A673 (cell line): ENCODE measurements at regions not wholly inside any gene's neighbourhood (a gene's known extent, or its start where the extent isn't known, plus 50 kb on each side); places are given as distances from the start of the nearest gene placed in this dataset.

Experiments
- BruUV-seq: library from RNA; stranded (reverse); fragments of 400-500 nt; replicated peaks from 2 replicates; lab custom pipeline; 2021; lab: Mats Ljungman, UMichigan
- CTCF ChIA-PET: fragments of 300-600 bp; sonication (Branson Sonifier 250); formaldehyde crosslinking; loops from one replicate; lab custom pipeline; 2022; ENCODE audit warnings: antibody characterized with exemption; lab: Charles Lee
- POLR2A ChIA-PET: fragments of 300-600 bp; sonication (Branson Sonifier 250); formaldehyde crosslinking; loops from one replicate; lab custom pipeline; 2022; ENCODE audit warnings: antibody characterized with exemption; ENCODE audit not compliant: low non-redundant PET; lab: Charles Lee
- DNase-seq: peaks from one replicate; pipeline ENCODE4 v3.0.0-alpha.2; 2015; ENCODE audit warnings: low spot score
- H3K27ac ChIP-seq: fragments of 200-600 bp; sonication (generic); 2 replicates; pipeline ENCODE4 v1.5.1; 2016; ENCODE audit warnings: mixed run types, low read depth, mild to moderate bottlenecking, mixed read lengths, antibody characterized with exemption, low read length; ENCODE audit not compliant: poor library complexity, severe bottlenecking
- H3K27me3 ChIP-seq: fragments of 200-600 bp; sonication (generic); replicated peaks from 2 replicates; pipeline ENCODE4 v1.6.1; 2017; ENCODE audit warnings: mixed run types, low read depth, mild to moderate bottlenecking, mixed read lengths, antibody characterized with exemption, low read length; ENCODE audit not compliant: insufficient read depth, poor library complexity
- H3K36me3 ChIP-seq: fragments of 200-600 bp; sonication (generic); 2 replicates; pipeline ENCODE4 v1.6.1; 2016; ENCODE audit warnings: mixed run types, mild to moderate bottlenecking, mixed read lengths, antibody characterized with exemption, low read length; ENCODE audit not compliant: insufficient read depth, poor library complexity, severe bottlenecking
- H3K4me1 ChIP-seq: fragments of 200-600 bp; sonication (generic); 2 replicates; pipeline ENCODE4 v1.6.1; 2017; ENCODE audit warnings: mixed run types, mild to moderate bottlenecking, mixed read lengths, antibody characterized with exemption, low read length; ENCODE audit not compliant: insufficient read depth, poor library complexity, severe bottlenecking
- H3K4me3 ChIP-seq: fragments of 200-600 bp; sonication (generic); 2 replicates; pipeline ENCODE4 v1.5.1; 2016; ENCODE audit warnings: low read depth, mixed run types, mild to moderate bottlenecking, mixed read lengths, low read length; ENCODE audit not compliant: poor library complexity, severe bottlenecking
- H3K9me3 ChIP-seq: fragments of 200-600 bp; sonication (generic); 2 replicates; pipeline ENCODE4 v1.6.1; 2016; ENCODE audit warnings: mixed run types, low read depth, mild to moderate bottlenecking, mixed read lengths, antibody characterized with exemption, low read length; ENCODE audit not compliant: poor library complexity, severe bottlenecking
- EZH2 ChIP-seq: fragments of 200-600 bp; sonication (generic); IDR thresholded peaks from 2 replicates; pipeline ENCODE4 v1.6.1; 2017; ENCODE audit warnings: borderline replicate concordance, low read depth, mild to moderate bottlenecking, mixed read lengths, antibody characterized with exemption, low read length; ENCODE audit not compliant: poor library complexity, severe bottlenecking
- intact Hi-C: fragments of 100-400 bp; cut with micrococcal nuclease; formaldehyde crosslinking; loops from one replicate; pipeline ENCODE4 v1.10.0; 2022; ENCODE audit not compliant: unreplicated experiment
- TF ChIP-seq, protein P1 (sequence below): fragments of 300-800, 200-600 bp; sonication (generic); conservative IDR thresholded peaks from 2 replicates; pipeline ENCODE4 v1.5.1; 2017; ENCODE audit warnings: low read depth, mild to moderate bottlenecking, antibody characterized with exemption, low read length, moderate library complexity, mixed read lengths

DNA sequence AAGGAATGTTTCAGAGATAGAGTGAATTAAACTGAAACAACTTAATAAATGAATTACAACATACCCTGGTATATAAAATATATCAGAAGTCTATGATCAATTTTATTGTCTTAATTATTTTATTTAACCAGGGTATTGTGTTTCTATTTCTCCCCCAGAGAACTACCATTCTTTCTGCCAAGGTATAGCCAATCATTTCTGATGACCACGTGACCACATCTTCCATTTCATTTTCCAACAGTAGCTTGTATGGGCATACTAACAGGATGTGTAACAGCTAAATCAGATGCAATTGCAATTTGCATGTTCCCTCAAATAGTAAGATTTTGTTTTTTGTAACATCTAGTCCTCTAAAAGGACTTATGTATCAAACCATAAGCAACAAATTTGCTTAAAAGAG, 123.9 kb upstream of the COL1A2 start:
- Histone ChIP-seq H3K27ac (no peak overlapping the region), H3K4me3 (no peak overlapping the region), H3K27me3 (no peaks in the 10 kb centered on the region), H3K4me1 (peaks cover 23% of the 10 kb centered on the region), H3K36me3 (no peaks in the 10 kb centered on the region), H3K9me3 (no peaks in the 10 kb centered on the region)
- POLR2A ChIA-PET = no interaction called here
- CTCF ChIA-PET = no interaction called here
- intact Hi-C loops = no loop called here
- TF ChIP-seq, protein P1, sequence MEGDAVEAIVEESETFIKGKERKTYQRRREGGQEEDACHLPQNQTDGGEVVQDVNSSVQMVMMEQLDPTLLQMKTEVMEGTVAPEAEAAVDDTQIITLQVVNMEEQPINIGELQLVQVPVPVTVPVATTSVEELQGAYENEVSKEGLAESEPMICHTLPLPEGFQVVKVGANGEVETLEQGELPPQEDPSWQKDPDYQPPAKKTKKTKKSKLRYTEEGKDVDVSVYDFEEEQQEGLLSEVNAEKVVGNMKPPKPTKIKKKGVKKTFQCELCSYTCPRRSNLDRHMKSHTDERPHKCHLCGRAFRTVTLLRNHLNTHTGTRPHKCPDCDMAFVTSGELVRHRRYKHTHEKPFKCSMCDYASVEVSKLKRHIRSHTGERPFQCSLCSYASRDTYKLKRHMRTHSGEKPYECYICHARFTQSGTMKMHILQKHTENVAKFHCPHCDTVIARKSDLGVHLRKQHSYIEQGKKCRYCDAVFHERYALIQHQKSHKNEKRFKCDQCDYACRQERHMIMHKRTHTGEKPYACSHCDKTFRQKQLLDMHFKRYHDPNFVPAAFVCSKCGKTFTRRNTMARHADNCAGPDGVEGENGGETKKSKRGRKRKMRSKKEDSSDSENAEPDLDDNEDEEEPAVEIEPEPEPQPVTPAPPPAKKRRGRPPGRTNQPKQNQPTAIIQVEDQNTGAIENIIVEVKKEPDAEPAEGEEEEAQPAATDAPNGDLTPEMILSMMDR = no peak
- no peak for TF ChIP-seq EZH2
- DNase-seq = no peak
- no TSS peak for BruUV-seq

GRCh38 chr7:94272821-94273583, 121.7 kb upstream of the COL1A2 start:
- Histone ChIP-seq H3K36me3 (no peaks in the 10 kb centered on the region), H3K27me3 (no peaks in the 10 kb centered on the region), H3K9me3 (no peaks in the 10 kb centered on the region), H3K4me3 (no peak overlapping the region), H3K4me1 (peaks cover 9% of the 10 kb centered on the region), H3K27ac (no peak overlapping the region)
- no peak for DNase-seq
- ChIA-PET POLR2A (no interaction called here), CTCF (no interaction called here)
- TF ChIP-seq, protein P1 = no peak
- TF ChIP-seq EZH2 = no peak
- no TSS peak for BruUV-seq
- intact Hi-C loops = no loop called here

- Histone ChIP-seq H3K36me3 (no peaks in the 10 kb centered on the region), H3K4me3 (no peak overlapping the region), H3K4me1 (peaks cover 9% of the 10 kb centered on the region), H3K27ac (no peak overlapping the region), H3K27me3 (no peaks in the 10 kb centered on the region), H3K9me3 (no peaks in the 10 kb centered on the region)
- TF ChIP-seq, protein P1 = no peak
- TF ChIP-seq EZH2 = no peak
- ChIA-PET CTCF (no interaction called here), POLR2A (no interaction called here)
- intact Hi-C loops = loop anchor here (5.0 kb wide), 3 partner anchors 188 to 653 kb away; no protein-coding TSS in a partner anchor
- BruUV-seq = no TSS peak
- no peak for DNase-seq
Observed at GRCh38 chr7:94274828-94275227, 119.9 kb upstream of the COL1A2 start.
